ENCODE measurements at regions not wholly inside any gene's neighbourhood (a gene's known extent, or its start where the extent isn't known, plus 50 kb on each side); places are given as distances from the start of the nearest gene placed in this dataset.

DNA sequence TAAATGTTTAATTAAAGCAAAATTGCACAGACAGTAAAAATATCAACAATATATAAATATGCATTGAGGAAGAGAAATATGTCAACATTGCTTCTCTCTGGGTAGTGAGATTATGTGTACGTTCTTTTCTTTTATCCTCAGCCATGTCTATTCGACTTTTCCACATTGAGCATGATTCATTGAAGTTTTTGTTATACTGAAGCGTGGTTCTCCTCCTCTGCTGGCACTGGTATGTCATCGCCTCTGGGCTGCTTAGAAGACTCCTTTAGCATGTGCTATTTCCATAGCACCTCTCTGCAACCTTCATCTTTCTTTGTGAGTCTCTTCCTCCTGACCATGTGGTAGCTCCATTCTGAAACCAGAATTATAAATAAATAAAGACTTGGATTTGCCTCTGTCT, 65.8 kb upstream of the AKAP13 start:
- no peak for DNase-seq (ENCODE audit: low read depth)
- no peak overlapping the region for H3K4me3 ChIP-seq (replicated peaks; ENCODE audit: low read depth, low read length)
- TF ChIP-seq, protein P1, sequence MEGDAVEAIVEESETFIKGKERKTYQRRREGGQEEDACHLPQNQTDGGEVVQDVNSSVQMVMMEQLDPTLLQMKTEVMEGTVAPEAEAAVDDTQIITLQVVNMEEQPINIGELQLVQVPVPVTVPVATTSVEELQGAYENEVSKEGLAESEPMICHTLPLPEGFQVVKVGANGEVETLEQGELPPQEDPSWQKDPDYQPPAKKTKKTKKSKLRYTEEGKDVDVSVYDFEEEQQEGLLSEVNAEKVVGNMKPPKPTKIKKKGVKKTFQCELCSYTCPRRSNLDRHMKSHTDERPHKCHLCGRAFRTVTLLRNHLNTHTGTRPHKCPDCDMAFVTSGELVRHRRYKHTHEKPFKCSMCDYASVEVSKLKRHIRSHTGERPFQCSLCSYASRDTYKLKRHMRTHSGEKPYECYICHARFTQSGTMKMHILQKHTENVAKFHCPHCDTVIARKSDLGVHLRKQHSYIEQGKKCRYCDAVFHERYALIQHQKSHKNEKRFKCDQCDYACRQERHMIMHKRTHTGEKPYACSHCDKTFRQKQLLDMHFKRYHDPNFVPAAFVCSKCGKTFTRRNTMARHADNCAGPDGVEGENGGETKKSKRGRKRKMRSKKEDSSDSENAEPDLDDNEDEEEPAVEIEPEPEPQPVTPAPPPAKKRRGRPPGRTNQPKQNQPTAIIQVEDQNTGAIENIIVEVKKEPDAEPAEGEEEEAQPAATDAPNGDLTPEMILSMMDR (IDR thresholded peaks at IDR 0.05; ENCODE audit: low read length, missing control alignments), result no peak

DNA sequence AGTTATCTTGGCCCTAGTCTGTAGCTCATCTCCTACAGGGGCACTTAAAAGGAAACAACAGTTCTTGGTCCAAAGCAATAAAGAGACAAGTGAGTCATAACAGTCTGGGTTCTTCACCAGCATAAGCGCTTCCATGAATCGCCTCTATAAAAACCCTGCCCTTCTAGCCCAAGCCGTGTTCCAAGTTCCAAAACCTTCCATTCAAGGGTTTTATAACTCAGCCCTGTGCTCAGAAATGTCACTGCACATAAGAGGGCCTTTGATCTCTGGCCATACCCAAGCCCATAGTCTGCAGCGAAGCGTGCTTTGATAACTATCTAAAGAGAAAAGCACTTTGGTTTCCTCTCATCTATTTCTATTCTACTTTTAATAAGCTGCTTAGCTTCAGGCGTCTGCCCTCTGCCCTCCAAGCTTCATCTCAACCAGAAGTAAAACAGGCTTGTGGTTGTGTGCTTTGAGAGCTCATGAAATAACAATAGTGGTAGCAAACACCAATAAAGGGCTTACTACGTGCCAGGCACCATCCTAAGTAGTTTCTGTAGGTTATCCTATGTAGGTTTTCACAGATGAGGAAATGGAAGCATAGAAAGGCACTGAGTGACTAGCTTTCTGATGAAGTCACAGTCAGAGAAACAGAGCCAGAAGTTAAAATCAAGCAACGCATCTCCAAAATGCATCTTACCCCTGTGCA, 64.0 kb upstream of the AKAP13 start:
- H3K4me3 ChIP-seq (replicated peaks; ENCODE audit: low read depth, low read length), result no peak overlapping the region
- TF ChIP-seq, protein P1 (IDR thresholded peaks at IDR 0.05; ENCODE audit: low read length, missing control alignments), result no peak
- DNase-seq (ENCODE audit: low read depth), result no peak

DNA sequence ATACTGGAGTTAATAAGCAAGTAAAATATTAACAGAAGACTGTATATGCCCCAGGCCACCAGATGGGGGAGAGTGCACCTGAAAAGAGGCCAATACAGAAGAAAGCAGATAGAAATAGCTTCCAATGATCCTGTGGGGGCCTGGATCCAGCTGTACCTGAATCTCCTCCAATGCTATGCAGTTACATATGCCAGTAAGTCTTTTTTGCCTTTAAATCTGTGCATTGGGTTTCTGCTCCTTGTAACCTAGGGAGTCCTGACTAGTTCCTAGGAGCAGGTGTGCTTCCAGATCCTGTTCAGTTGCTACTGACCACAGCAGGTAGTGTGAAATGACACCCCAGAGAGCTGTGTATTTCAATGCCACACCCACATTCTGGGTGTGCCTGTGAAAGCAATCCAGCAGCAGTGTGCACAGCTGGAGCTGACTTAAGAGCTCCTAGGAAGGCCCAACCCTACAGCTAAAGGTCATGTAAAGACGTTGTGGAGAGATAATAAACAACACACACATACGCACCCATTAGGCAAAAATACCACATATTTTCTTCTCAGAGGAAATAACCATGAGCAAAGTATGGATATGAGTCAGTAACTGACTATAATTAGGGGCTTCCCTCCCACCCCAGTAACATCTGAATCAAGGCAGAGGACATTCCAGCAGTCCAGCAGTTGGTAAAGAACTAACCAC, 62.2 kb upstream of the AKAP13 start:
- peak; percentile 88 for DNase-seq (ENCODE audit: low read depth)
- no peak overlapping the region for H3K4me3 ChIP-seq (replicated peaks; ENCODE audit: low read depth, low read length)
- TF ChIP-seq, protein P1 (IDR thresholded peaks at IDR 0.05; ENCODE audit: low read length, missing control alignments), result peak; percentile 18

DNA sequence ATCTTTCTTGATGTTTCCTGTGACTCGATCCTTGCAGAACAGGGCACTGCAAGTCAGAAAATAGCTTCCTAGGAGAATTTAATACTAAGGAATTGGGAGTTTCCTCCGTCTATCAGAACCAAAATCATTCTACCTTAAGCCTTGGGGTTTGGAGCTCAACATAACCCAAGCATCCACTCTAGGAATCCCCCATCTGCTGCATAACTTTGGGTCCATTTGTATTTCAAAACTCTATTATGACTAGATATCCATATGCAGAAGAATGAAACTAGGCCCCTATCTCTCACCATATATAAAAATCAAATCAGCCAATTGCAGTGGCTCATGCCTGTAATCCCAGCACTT, 61.7 kb upstream of the AKAP13 start:
- DNase-seq (ENCODE audit: low read depth), result no peak
- TF ChIP-seq, protein P1 (IDR thresholded peaks at IDR 0.05; ENCODE audit: low read length, missing control alignments), result no peak
- no peak overlapping the region for H3K4me3 ChIP-seq (replicated peaks; ENCODE audit: low read depth, low read length)

DNA sequence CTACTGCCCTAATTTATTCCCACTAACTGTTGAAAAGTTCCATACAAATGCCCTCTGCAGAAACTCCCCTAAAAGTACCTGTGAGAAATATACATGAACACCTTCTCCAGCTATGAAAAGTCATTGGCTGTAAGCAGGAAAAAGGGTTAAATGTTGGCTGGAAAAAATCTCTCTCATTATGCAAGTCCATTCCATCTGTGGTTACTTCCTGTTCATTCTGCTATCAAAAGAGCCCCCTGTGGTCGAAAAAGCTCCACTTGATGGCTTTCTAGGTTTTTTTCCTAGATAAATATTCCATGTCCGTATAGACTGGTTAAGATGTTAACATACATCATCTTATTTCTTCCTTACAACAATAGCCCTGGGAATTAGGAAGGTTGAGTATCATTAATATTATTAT, 56.2 kb upstream of the AKAP13 start:
- no peak overlapping the region for H3K4me3 ChIP-seq (replicated peaks; ENCODE audit: low read depth, low read length)
- TF ChIP-seq, protein P1 (IDR thresholded peaks at IDR 0.05; ENCODE audit: low read length, missing control alignments), result no peak
- DNase-seq (ENCODE audit: low read depth), result no peak

DNA sequence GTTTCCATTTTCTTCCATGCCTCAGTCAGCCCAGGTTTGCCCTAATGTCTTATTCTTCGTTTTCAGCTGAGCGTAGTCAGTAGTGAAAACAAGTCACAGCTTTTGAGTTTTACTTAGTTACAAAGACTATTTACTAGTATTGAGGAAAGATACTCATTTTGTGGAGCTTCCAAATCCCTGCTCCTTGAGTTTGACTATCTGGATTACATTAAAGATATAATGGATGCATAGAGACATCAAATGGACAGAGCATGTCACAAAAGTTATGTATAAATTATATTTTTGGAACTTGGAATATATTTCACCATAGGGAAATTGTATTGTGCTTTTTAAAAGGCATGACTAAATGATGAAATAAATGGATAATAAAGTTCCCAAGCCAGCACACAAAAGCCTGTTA, 54.6 kb upstream of the AKAP13 start:
- TF ChIP-seq, protein P1 (IDR thresholded peaks at IDR 0.05; ENCODE audit: low read length, missing control alignments), result no peak
- H3K4me3 ChIP-seq (replicated peaks; ENCODE audit: low read depth, low read length), result no peak overlapping the region
- no peak for DNase-seq (ENCODE audit: low read depth)

DNA sequence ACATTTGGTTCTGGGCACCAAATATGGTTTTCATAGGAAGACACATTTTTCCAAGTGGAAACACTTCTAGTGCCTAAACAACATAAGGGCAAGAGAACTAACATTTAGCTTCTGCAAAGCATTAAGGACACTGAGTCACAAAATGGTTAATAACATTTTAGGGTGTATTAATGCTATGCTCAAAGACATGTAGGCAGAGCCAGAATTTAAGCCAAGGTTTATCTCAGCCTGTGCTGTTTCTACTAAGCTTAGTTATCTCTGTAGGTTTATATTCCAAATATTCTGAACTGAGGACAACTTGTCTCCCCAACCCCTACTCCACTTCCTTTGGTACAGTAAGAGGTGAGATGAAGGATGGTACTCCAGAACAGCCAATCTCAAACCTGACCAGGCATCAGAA, 54.1 kb upstream of the AKAP13 start:
- TF ChIP-seq, protein P1 (IDR thresholded peaks at IDR 0.05; ENCODE audit: low read length, missing control alignments), result no peak
- DNase-seq (ENCODE audit: low read depth), result no peak
- H3K4me3 ChIP-seq (replicated peaks; ENCODE audit: low read depth, low read length), result no peak overlapping the region
